ENCODE measurements at regions not wholly inside any gene's neighbourhood (a gene's known extent, or its start where the extent isn't known, plus 50 kb on each side); places are given as distances from the start of the nearest gene placed in this dataset.
"Not testable (repeated sequence)": the region's sequence is repeated elsewhere in the genome, so short reads cannot be mapped to it uniquely, and the experiment has no call there.

DNA sequence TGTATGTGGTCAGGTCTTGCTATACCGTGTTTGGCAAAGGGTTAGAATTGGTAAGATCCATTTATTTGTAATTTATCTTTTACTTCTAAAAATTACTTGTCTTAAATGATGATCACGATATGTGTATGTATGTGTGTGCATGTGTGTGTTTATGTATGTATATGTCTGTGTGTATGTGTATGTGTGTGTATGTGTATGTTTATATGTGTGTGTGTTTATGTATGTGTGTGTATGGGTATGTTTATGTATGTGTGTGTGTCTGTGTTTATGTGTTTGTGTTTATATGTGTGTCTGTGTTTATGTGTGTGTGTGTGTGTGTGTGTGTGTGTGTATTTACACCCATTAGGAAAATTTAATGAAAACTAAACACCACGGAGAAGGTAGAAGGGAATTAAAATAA lies 176.9 kb upstream of the FZD8 start:
- DNase-seq, result no peak

DNA sequence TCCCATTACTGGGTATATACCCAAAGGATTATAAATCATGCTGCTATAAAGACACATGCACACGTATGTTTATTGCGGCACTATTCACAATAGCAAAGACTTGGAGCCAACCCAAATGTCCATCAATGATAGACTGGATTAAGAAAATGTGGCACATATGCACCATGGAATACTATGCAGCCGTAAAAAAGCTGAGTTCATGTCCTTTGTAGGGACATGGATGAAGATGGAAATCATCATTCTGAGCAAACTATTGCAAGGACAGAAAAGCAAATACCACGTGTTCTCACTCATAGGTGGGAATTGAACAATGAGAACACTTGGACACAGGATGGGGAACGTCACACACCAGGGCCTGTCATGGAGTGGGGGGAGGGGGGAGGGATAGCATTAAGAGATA lies 175.0 kb upstream of the FZD8 start:
- DNase-seq, result not testable (repeated sequence)

DNA sequence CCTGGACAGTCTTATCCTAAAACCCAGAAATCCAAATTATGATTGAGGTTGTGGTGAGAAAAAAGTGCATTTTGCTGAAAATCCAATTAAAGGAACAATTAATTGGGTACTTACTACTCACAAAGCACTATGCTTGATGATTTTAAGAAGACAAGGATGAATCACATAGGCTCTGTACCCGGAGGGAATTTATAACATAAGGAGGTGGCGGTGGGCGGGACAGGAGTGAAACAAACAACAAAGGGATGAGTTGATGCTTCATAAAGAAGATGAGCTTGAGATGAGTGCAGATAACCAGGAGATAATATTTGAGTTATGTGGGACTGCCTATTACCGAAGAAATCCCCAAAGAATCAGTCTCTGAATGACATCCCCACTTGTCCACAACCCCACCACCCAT lies 171.1 kb upstream of the FZD8 start:
- no peak for DNase-seq

DNA sequence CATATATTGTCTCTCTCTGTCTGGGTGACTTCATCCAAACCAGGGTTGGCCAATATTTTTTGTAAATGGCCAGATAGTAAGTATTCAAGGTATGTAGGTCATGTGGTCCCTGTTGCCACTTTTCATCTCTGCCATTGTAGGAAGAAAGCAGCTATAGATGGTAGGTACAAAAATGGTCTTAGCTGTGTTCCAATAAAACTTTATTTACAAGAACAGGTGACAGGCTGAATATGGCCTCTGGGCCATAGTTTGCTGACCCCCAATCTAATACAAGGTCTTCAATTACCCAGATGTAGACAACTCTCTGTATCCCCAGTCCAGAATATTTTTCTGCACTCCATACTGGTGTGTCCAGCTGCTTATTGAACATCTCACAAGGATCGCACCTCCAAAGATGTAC lies 166.2 kb upstream of the FZD8 start:
- no peak for DNase-seq

DNA sequence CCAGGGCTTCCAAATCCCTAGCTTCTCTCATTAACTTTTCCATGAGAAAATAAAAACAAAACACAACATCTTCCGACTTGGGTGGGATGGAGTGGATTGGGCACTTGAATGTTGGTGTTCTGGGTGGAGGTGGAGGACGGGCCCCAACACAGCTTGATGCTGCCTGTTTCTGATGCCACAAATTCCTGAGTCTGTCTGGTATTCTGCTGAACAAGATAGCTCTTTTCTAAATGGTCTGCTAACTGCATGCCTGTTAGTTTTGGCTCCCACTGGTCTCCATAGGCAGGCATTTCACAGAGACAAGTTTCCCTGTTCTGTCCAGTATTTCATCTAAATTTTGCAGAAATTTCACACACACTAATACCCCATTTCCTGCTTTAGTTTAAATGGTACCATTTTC lies 160.9 kb upstream of the FZD8 start:
- no peak for DNase-seq

DNA sequence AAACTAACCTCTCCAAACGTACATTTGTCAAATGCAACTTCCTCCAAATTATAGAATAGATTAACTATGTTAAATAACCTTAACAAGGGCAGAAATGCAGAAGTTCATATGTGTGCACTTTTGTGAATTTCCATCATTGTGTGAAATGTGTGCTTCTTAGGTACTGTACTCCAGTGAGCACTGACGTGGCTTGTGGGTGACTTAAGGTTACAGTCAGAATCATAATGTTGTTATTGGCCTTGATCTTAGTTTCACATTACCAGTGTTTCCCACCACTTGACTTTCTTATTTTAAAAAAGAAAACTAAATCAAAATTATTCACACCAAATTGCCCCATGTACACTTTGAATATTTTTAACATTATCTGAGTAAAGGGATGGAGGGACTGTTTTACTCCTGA lies 155.1 kb upstream of the FZD8 start:
- no peak for DNase-seq

DNA sequence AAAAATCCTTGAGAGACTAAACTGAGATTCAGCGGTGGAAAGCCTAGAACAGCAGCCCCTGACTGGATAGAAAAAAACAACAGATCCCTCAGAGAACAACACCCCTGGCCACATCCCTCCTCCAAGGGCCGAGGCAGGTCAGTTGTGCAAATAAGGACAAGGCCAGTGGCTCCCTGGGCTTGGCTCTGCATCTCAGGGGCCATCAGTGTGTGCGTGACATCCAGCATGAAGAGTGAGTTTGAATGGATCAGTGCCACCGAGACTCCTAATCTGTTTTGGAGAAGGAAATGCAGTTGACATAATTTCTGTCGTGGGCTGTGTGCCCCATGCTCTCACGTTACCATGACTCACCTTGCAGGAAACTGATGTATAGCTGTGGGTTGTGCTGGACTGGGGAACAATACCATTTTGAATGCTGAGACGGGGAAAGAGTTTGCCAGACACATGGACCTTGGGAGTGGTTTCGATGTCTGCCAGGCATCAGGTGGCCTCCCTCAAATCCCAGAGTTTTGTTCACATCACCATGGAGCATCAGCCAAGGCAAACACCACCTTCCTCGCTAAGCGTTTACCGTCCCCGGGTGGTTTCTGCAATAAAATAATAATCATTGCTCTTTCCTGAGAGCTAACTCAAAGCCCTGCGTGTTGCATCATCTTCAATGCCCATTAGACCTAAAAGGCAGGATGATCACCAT lies 153.2 kb upstream of the FZD8 start:
- DNase-seq, result no peak

DNA sequence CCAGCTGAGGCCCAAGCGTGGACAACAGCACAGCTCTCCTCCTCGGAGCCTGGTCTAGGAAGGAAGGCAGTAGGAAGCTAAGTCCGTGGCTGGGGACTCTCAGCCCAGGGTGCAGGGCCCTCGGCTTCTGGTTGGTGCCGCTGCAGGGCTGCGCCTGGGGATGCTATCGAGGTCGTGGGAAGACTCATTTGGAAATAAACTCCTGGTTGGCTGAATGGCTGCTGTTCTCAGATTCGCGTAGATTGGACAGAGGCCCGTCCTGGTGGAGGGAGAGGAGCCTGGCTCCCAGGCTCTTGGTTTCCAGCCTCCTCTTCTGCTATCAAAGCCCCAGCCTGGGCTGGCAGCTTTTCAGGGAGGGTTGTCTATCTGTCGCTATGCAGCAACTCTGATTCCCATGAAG lies 152.6 kb upstream of the FZD8 start:
- no peak for DNase-seq

DNA sequence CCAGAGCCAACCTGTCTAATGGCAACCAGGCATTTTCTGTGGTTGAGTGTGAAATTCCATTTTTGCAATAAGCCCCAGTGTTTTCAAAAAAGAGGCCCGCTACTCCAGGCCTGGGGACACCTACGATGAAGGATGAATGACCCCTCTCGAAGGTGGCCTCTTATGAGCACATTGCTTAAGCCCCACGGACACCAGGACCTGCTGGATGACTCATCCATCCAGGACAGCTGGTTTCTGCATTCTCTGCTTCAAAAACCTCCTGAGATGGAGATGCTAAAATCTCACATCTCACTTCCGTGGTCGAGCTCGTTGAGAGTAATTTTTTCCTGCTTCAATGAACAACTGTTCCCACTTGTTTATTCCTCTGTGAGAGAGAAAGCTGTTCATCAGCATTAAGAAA lies 150.2 kb upstream of the FZD8 start:
- DNase-seq, result no peak

DNA sequence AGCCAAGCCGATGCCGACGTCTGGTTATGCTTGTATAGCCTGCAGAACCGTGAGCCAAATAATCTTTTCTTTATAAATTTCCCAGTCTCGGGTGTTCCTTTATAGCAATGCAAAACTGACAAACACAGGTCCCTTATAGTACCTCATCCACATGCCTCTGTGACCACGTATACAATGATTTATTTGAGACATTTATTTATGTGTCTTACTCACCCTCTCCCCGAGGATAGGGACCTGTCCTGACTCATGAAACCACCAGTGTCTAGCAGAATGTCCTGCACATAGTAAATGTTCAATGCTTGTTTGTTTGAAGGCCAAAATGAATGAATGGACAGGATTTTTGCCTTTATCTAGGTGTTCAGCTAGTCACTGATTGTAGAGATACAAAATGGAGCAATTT lies 147.9 kb upstream of the FZD8 start:
- DNase-seq, result no peak

DNA sequence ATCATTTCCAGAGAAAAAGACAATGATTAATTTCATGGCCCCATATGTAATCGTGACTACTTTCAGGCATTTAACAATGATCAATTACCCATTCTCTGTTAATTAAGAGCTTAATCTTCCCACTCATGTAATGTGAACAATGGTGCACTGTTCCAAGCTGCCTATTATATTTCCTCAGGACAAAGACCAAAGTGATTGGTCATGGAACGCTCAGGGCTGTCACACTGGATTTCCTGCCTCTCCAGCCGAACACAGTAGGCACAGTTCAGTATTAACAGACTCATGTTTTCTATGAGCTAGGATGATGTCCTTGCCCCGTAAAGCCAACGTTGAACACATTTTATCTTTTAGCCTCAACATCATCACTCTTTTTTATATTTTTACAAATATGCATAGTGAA lies 142.7 kb upstream of the FZD8 start:
- no peak for DNase-seq

DNA sequence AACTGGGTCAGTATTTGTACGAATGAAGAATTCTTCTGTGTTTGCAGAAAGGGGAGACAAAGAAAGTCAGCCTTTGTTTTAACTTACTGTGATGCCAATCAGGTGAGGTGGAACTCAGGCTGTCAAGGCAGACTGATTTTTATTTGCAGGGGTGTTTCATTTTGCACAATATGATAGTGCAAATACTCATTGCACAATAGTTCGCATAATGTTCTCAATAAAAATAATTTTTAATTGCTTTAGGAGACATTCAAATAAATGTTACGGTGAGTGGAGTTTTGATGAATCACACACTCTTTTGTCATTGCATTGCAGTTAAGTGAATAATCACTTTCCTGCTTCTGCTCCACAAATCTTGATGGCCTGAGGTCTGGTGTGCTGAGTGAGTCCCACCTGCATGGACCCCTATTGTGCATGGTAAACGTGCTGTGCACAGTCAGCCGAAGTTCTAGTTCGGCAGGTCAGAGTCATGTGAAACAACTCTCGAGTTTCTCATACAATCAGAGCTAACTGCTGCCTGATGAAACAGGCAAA lies 141.3 kb upstream of the FZD8 start:
- DNase-seq, result no peak

DNA sequence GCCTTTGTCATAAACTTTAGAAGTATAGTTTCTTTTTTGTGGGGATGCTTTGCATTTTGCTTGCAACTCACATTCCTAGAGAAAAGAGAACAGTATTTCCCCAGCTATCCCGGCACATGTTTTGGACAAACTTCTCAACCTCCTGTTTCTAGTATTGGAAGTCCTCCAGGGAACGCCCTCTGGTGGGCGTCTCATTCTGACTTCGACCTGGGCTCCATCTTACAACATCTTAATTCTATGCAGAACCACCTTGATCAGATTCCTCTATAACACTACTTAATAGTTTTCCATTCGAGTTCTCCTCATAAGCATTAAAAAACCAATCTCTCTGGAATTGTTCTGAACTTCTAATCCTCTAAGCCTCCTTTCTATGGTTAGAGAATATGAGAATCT lies 139.5 kb upstream of the FZD8 start:
- DNase-seq, result no peak

DNA sequence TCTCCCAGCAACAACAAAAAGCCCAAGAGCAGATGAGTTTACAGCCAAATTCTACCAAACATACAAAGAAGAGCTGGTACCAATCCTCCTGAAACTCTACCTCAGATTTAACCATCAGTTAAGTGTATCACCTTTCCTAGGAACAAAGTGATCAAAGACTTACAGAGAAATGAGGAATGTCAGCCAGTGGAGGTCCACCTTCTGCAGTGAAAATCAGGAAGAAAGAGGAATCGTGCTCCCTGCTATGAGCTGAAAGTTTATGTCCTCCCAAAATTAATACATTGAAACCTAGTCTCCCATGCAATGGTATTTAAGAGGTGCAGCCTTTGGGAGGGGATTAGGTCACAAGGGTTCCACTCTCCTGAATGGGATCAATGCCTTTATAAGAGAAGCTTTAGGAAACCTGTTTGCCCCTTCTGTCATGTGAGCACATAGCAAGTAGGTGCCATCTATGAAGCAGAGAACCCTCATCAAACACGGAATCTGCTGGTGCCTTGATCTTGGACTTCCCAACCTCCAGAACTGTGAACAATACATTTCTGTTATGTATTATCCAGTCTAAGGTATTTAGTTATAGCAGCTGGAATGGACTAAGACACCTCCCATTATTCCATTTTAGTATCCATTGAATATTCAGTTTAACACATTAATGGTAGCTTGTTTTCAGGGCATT lies 139.0 kb upstream of the FZD8 start:
- DNase-seq, result no peak

DNA sequence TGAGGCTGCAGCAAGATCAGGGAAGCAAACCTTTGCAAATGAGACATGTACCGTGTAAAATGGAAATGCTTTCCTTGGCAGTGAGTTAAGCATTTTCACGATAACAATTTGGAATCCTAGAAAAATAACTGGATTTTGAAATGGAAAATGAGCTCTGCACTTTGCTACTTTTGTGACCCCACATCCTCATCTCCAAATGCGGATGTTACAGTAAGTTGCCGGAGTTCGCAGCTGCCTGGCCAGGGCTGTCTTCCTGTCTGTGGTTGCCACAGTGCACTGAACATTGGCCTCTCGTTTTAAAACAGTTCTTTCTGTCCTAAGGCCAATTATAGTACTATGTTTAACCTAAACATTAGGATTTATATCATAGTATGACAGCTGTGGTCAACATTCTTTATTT lies 136.2 kb upstream of the FZD8 start:
- no peak for DNase-seq

DNA sequence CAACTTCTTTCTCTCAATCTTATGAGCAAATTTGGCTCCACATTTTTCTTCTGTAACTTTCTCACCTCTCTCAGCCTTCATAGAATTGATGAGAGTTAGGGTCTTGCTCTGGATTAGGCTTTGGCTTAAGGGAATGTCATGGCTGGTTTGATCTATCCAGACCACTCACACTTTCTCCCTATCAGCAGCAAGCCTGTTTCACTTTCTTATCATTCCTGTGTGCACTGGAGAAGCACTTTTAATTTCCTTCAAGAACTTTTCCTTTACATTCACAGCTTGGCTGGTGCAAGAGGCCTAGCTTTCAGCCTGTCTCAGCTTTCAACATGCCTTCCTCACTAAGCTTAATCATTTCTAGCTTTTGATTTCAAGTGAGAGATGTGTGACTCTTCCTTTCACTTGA lies 134.5 kb upstream of the FZD8 start:
- not testable (repeated sequence) for DNase-seq

DNA sequence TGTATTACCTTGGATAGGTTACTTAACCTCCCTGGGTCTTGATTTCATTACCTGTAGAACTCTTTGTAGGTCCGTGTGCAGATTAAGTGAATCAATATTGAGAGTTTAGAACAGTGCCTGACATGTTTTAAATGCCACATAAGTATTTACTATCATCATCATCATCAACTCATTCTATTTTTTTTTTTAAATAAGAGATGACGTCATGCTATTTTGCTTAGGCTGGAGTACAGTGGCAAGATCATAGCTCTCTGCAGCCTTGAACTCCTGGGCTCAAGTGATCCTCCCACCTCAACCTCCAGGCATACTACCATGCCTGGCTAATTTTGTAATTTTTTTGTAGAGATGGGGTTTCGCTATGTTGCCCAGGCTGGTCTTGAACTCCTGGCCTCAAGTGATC lies 132.0 kb upstream of the FZD8 start:
- no peak for DNase-seq

DNA sequence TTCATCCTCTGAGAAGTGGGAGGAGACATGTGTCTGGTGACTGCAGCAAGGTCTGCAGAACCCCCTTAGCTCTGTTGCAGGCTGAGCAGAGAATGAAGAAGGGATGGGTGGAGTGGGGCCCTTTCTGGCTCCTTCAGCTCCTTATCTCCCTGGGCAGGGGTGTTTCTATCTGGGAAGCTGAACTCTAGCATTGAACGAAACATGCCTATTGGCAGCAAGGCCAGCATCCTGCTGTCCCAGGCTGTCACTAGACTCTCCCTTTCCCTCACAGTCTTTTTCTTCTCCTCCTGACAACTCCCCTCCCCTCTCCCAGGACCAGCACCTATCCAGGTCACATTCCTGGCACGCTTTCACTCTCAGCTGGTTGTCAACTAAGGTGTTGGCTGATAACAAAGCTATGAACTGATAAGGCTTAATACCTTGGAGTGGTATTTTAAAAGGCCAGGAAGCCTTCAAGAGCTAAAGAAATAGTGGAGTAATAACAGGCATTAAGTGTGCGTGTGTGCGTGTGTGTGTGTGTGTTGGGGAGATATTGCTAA lies 128.8 kb upstream of the FZD8 start:
- DNase-seq, result no peak

DNA sequence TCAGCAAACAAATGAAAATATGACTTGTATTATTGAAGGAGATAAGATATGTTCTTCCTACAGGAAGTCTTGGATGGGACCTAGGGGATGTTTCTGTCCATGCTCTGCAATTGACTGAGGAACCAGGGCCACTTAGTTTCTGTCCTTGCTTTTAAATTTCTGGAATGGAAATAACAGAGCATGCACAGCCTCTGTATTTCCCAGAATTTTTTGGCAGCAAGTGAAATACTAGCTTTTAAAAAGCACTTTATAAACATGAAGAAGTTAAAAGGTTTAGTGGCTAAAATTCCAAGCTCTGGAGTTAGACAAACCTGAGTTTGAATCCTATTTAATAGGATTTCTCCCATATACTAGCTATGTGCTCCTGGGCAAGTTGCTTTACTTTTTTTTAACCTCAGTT lies 127.7 kb upstream of the FZD8 start:
- DNase-seq, result no peak

DNA sequence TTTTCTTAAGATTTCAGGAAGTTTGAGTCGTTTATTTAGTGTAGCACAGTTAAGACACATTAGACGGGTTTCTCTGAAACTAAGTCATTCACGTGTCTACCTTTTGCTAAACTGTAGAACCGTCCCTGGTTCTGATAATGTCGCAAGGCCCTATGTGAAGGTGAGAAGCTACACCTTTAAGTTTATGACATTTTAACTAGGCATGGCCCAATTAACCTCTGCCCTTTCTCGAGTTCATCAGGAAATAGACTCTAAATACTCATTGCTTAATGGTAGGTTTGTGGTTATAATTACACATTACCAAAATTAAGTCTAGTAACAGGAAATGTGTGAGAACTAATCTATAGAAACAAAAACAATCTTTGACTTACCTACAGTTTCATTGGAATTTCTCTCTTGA lies 126.6 kb upstream of the FZD8 start:
- no peak for DNase-seq

DNA sequence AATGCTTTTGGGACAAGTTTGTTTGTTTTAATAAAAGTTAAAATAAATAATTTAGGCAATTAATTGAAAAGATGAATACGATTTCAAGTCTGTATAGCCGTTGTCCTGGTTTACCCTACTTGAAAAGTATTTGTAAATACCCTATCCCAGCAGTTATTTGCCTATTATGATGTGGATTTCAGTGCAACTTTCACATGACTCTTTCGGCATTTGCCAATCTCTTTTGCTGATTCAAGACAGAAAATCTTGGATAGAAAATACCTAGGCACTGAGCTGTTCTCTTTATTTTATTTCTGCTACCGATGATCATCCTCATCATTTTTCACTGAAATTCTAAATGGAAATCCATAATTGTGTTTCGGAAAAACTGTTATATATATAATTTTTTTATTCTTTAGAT lies 125.9 kb upstream of the FZD8 start:
- no peak for DNase-seq

DNA sequence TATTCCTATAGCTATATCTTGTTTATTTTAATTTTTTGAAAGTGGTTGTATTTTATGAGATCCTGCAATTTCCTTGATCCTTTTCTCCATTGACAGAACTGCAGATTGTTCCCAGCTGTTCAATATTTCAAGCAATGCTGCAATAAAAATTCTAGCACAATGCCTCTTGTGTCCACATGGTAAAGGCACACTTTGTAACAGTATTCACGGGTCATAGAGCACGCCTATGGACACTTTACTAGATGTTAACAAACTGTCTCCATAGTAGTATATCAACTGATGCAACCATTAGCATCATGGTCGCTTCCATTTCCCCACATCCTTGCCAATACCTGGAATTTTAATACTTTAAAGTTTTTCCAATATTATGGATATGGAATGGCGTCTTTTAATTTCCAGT lies 123.9 kb upstream of the FZD8 start:
- DNase-seq, result no peak

DNA sequence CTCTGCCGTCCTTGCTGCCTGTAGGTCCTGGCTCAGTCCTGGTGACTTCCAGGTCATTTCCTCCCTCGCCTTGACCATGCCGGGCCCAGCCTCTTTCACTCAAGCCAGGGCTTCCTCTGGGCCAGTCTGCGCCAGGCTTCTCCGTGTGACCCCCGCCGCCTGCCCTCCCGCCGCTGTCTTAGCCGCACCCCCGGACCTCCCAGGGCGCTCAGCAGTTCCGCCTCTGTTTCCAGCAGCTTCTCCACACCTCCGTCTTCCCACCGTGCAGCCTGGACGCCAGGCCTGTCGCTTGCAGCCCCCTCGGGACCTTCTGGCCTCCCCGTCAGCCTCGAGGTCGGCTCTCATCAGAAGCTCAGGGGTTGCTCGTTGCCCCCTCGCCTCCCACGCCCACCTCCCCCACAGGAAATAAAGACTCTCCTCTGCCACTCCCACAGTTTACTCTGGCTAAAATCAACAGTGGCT lies 123.0 kb upstream of the FZD8 start:
- DNase-seq, result no peak

DNA sequence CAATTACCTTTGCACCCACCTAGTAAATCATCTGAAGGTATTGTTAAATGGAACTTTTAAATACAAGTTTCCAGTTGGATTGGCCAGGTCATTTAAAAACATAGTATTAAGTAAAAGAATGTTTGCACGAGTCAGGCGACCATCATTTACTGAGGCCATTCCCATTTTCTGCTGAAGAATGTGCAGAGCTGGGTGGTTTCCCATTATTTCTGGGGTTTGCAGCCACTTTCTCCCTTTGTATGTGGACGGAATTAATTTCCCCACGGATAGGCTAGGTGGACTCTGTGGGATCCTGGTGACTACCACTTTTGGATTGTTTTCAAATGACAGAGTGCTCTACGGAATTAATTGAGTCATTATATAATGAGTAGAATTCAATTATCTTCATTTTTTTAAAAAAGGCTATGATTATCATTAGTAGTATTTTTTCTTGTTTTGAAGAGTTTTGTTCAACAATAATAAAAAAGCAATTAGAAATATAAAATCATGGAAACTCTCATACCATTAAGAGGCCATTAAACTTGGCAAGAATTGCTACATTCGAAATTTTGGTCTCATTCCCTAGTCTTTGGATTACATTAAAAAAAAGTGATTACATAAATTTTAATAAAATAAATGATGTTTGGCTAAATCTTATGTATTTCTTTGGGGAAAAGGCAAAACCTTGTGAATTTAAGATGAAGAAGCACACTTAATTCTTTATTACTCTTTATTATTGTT lies 120.4 kb upstream of the FZD8 start:
- DNase-seq, result no peak

All from DMS79 treated with DMSO at 0.1 percent for 48 hours (cell line).